Umbilical cord (tissue), 1 donor: ENCODE measurements at regions not wholly inside any gene's neighbourhood (a gene's known extent, or its start where the extent isn't known, plus 50 kb on each side); places are given as distances from the start of the nearest gene placed in this dataset.
A peak's percentile ranks its signal among the peaks of the same experiment; 100 is the strongest.
"Not testable (repeated sequence)": the region's sequence is repeated elsewhere in the genome, so short reads cannot be mapped to it uniquely, and the experiment has no call there.

Experiments used
- DNase-seq: peaks from one replicate; pipeline ENCODE4 v3.0.0-alpha.2; 2015; ENCODE audit warnings: low spot score

GRCh38 chr5:20370061-20370460, 382.1 kb upstream of the CDH18 start:
- no peak for DNase-seq

DNA sequence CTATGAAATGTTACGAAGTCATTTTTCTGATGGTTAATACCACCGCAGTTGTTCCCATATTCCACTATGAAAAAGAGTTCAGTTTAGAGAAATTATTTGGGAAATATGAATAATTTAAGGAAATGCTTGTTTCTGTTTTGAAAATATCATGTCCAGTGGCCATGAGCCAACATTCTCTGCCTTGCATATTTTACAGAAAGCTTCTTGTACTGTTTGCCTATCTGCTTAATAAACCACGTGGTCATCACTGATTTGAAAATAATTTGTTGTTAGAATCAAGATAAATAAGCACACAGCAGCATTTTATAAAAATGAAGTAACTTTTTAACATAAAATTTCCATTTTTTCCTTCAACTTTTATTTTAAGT, 381.5 kb upstream of the CDH18 start:
- DNase-seq = no peak

- DNase-seq = no peak
Observed at GRCh38 chr5:20368571-20369517, 380.8 kb upstream of the CDH18 start.

DNA sequence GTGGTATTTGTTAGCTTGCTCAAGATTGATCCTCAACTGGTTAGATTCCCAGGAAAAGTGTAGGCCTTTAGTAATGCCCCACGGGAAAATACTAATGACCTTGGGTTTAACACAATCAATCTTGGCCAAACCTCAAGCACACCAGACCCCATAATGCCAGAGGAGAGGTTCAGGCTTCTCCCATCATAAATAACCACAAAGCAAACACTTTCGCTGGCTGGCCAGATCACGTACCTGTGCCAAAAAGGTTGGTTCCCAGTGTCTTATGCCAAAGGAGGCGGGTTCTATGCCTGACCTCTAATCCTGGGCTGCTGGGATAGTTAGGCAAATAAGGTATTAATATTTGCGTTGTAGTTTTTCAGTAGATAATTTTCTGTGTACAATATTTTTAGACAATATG, 379.2 kb upstream of the CDH18 start:
- DNase-seq = no peak

DNA sequence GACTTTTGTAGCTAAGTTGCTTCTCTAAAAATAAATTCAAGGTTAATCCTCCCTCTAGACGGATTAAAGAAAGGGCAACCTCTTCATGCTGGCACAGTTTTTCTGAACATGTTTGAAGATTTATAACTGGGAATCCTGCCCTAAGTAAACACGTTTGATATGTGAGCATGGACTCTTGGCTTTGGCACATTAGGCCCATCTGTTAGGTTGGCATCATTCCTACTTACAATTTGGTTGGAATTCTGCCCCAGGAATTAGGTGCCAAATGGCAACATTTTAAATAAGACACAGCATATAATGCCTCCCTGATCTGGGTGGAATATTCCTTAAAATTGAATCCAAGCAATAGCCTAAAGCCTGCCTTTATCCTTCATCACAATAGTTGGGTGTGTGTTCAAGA, 372.3 kb upstream of the CDH18 start:
- DNase-seq = no peak

DNA sequence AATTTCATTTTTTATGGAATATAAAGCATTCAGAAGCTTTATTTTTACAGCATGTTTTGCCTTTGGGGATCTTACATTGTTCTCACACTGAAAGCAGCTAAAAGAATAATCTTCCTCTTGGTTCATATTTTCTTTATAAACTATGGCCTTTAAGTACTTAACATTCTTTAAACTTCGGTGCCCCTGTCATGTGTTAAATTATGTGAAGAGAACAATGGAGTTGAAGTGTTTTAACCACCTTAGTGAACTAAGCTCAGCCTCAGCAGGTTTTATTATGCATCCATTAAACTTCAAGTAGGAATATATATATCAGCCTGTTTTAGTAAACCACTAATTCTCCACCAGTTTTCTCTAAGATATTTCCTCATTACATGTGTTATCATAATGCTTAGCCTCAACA, 371.4 kb upstream of the CDH18 start:
- no peak for DNase-seq

DNA sequence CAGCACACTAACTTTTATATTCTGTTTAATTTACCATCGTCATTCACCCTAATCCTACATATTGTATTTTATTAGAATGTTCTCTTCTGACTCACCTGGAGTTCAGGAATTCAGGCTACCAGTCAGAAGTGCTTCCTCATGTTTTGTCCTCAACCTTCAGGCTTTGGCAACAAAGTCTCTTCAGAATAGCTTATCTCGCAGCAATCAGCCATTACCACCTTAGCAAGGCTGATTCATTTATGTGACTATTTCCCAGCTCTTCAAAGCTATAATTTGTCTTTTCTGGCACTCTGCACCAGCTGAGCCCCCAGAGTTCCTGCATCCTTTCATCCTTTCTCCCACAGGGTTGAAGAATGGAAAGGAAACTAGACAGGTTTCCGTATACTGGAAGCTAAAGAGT, 365.5 kb upstream of the CDH18 start:
- no peak for DNase-seq

- no peak for DNase-seq
Observed at GRCh38 chr5:20351849-20352248, 363.8 kb upstream of the CDH18 start.

DNA sequence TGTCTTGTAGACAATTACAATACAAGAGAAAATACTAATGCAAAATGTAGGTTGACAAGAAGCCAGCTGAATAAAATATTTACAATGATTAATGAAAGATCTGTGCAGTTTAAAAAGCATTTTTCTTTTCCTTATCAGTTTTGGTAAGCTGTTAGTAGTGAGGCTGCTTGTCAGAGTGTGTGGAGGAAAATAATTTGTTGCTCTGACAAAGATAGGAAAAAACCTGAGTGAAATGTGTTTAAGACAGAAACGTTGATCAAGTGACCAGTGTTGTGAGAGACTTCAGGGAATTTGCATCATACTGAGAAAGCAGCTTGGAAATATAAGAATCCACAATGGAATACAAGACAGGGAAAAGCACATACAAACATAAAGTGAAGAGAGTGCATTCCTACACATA, 360.3 kb upstream of the CDH18 start:
- peak; percentile 31 for DNase-seq

DNA sequence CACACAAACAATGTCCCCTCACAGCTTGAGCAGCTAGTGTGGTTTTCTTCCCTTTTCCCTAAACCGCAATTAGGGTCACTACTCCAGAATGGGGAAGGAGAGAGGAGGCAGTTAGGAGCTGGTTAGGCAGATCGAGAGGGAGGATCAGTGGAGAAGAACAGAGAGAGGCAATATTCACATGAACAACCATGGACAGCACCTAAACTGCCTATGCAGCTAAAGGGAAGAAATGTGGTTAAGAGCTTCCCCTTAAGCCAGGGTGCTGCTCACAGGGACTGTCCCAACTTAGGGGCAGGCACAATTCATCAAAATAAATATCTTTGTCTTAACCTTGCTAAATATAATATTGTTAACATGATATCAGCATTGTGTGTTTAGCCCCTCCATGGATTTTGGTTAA, 359.3 kb upstream of the CDH18 start:
- DNase-seq = no peak

GRCh38 chr5:20340126-20340525, 352.1 kb upstream of the CDH18 start:
- DNase-seq = no peak

DNA sequence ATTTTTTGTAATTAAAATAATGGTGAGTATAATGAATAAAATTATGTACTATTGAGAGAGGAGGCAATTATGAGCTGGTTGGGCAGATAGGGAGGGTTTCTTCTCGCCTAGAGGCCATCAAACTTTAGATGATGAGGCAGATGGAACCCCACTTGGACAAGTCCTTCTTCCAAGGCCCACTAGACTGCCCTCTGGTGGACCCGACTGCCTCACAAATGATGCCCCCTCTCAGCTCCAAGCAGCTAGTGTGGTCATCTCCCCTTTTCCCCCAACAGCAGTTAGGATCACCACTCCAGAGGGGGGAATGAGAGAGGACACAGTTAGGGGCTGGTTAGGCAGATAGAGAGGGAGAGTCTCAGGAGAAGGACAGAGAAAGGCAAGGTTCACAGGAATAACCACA, 348.0 kb upstream of the CDH18 start:
- no peak for DNase-seq

DNA sequence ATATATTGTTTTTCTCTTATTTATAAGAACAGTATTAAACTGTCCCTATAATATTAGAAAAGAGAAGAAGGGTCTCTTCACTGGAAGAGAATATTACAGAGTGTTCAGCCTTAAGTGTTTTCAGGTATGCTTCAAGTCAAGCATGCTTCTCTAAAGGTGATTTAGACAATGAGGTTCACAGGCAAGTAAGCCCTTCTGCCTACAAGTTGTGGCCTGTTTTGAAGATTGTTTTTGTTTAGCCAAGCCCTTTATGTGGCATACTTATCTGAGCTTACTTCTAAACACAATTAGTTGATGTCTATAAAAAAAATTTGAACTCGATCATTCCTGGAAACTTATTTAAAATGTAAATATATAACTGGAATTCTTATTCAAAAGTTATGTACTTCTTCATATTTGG, 343.8 kb upstream of the CDH18 start:
- no peak for DNase-seq

- DNase-seq = peak; percentile 4
Observed at GRCh38 chr5:20323323-20323722, 335.3 kb upstream of the CDH18 start.

GRCh38 chr5:20307391-20307790, 319.4 kb upstream of the CDH18 start:
- DNase-seq = no peak

GRCh38 chr5:20305463-20305862, 317.5 kb upstream of the CDH18 start:
- DNase-seq = no peak

DNA sequence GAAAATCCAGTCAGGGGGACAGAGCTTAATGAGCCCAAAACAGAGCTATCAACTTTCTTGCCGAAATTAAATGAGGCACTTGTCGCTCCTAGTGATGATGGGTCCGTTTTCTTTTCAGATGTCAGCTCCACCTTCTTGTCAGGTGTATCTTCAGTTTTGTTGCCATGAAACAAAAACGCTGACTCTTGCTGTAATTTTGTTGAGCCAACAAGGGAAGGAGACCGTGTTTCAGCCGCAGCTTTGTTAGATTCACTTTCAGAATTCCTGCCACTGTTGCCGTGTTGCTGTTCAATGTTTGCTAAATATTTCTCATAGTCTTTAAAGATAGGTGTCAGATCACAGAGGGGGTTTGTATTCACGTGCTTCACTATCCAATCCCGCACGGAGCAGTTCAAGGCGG, 316.6 kb upstream of the CDH18 start:
- DNase-seq = not testable (repeated sequence)

- no peak for DNase-seq
Observed at GRCh38 chr5:20300110-20300509, 312.1 kb upstream of the CDH18 start.

- DNase-seq = no peak
Observed at GRCh38 chr5:20294696-20295095, 306.7 kb upstream of the CDH18 start.

GRCh38 chr5:20291766-20292165, 303.8 kb upstream of the CDH18 start:
- no peak for DNase-seq

GRCh38 chr5:20287640-20288039, 299.6 kb upstream of the CDH18 start:
- DNase-seq = no peak

DNA sequence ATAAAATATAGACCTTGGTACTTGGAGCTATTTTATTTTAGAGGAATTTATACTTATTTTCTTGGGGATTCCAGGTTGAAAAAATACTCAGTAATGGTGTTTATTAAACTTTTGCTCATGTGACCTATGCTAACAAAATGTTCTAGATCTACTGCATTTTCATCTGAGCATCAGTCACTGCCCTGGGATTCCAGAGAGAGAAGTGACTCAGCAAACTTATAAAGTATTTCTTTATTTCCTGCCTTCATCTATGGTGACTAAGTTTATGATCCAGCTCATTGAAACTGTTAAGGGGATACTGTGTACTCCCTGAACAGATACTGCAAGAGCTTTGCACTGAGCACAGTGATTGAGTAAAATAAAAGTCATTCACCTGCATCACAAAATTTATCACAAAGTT, 298.5 kb upstream of the CDH18 start:
- DNase-seq = peak; percentile 51

DNA sequence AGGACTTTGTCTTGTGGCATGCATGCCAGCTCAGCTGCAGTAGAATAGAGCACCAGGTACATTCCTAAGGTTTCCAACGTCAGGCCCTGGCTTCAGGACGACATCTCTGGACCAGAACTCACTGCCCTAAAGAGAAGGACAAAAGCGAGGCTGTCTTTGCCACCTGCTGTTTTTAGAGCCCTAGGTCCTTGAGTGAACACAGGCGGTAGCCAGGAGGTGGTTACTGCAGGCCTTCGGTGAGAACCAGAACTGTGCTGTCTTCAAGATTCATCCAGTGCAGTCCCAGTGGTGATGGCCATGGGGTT, 288.9 kb upstream of the CDH18 start:
- DNase-seq = no peak
